Fibroblast of lung (primary cell): ENCODE measurements at regions not wholly inside any gene's neighbourhood (a gene's known extent, or its start where the extent isn't known, plus 50 kb on each side); places are given as distances from the start of the nearest gene placed in this dataset.

Experiments
- DNase-seq, 2 donors: peaks; one replicate each; pipeline versions ENCODE4 v3.0.0 to v3.0.0-alpha.2; 2010; ENCODE audit warnings: low read depth in 2 of 2
- H2AFZ ChIP-seq: 2 replicates; pipeline ENCODE4 v1.5.1; 2012; ENCODE audit warnings: low read length, control low read depth, inconsistent platforms
- H3K27ac ChIP-seq: 2 replicates; pipeline ENCODE4 v1.5.1; 2011; ENCODE audit warnings: low read length, control low read depth; ENCODE audit not compliant: insufficient read depth
- H3K27me3 ChIP-seq: 2 replicates; pipeline ENCODE4 v1.5.1; 2011; ENCODE audit warnings: mild to moderate bottlenecking, low read length; ENCODE audit not compliant: control insufficient read depth, insufficient read depth
- H3K36me3 ChIP-seq: 2 replicates; pipeline ENCODE4 v1.5.1; 2011; ENCODE audit warnings: low read length; ENCODE audit not compliant: control insufficient read depth, insufficient read depth
- H3K4me1 ChIP-seq: 2 replicates; pipeline ENCODE4 v1.5.1; 2011; ENCODE audit warnings: low read length; ENCODE audit not compliant: control insufficient read depth, insufficient read depth; ENCODE audit errors: extremely low read depth
- H3K4me2 ChIP-seq: 2 replicates; pipeline ENCODE4 v1.5.1; 2011; ENCODE audit warnings: low read length, control low read depth; ENCODE audit not compliant: insufficient read depth; ENCODE audit errors: extremely low read depth
- H3K4me3 ChIP-seq, 4 experiments: fragments of 200-600 bp in 1 of 4; sonication (generic) in 1 of 4; replicated peaks in 1 of 4; 2 replicates each; pipeline ENCODE4 v1.5.1; 2011 to 2016; ENCODE audit warnings: low read length in 4 of 4, low read depth in 3 of 4, mild to moderate bottlenecking in 3 of 4, control low read depth in 2 of 4, inconsistent platforms in 1 of 4, mixed read lengths in 1 of 4; ENCODE audit not compliant: insufficient read depth in 1 of 4; ENCODE audit errors: control extremely low read depth in 1 of 4
- H3K79me2 ChIP-seq: 2 replicates; pipeline ENCODE4 v1.5.1; 2012; ENCODE audit warnings: mild to moderate bottlenecking, low read length, inconsistent platforms; ENCODE audit not compliant: control insufficient read depth, insufficient read depth
- H3K9ac ChIP-seq: 2 replicates; pipeline ENCODE4 v1.5.1; 2011; ENCODE audit warnings: mild to moderate bottlenecking, low read length, control low read depth; ENCODE audit not compliant: insufficient read depth
- H3K9me3 ChIP-seq: 2 replicates; pipeline ENCODE4 v1.5.1; 2012; ENCODE audit warnings: low read depth, low read length; ENCODE audit not compliant: control insufficient read depth, insufficient read depth
- H4K20me1 ChIP-seq: 2 replicates; pipeline ENCODE4 v1.5.1; 2011; ENCODE audit warnings: low read length; ENCODE audit not compliant: control insufficient read depth, insufficient read depth; ENCODE audit errors: extremely low read depth
- CTCF ChIP-seq, 2 donors: IDR thresholded peaks in 1 of 2; conservative IDR thresholded peaks in 1 of 2; 1 replicate in 1 of 2; 2 replicates in 1 of 2; pipeline ENCODE4 v1.5.1; 2011 to 2012; ENCODE audit warnings: low read length in 2 of 2, control low read depth in 1 of 2, inconsistent platforms in 1 of 2, low read depth in 1 of 2, mild to moderate bottlenecking in 1 of 2
- EZH2 ChIP-seq: IDR thresholded peaks from 2 replicates; pipeline ENCODE4 v1.5.1; 2012; ENCODE audit warnings: low read length, control low read depth, mild to moderate bottlenecking; ENCODE audit errors: missing control alignments

- no peak overlapping the region for H2AFZ ChIP-seq
- DNase-seq, result peak in 1 of 2 donors; percentile 28
- TF ChIP-seq CTCF (conservative IDR thresholded peaks at IDR 0.05 in 1 of 2, IDR thresholded peaks at IDR 0.05 in 1 of 2; ENCODE audit: low read depth in 1 of 2, low read length in 2 of 2), result no peak
- no peak for TF ChIP-seq EZH2
Observed at GRCh38 chr5:68727931-68728330, 365.9 kb upstream of the SLC30A5 start.

GRCh38 chr5:68729678-68730077, 364.1 kb upstream of the SLC30A5 start:
- no peak for TF ChIP-seq CTCF (conservative IDR thresholded peaks at IDR 0.05 in 1 of 2, IDR thresholded peaks at IDR 0.05 in 1 of 2; ENCODE audit: low read depth in 1 of 2, low read length in 2 of 2)
- TF ChIP-seq EZH2, result no peak
- no peaks in the 10 kb centered on the region for H3K36me3 ChIP-seq

More at GRCh38 chr5:68727931-68728330, 365.9 kb upstream of the SLC30A5 start:
- no peaks in the 10 kb centered on the region for H3K4me1 ChIP-seq
- H3K9ac ChIP-seq, result no peak overlapping the region
- H3K27ac ChIP-seq, result no peak overlapping the region
- H3K4me3 ChIP-seq, result no peak overlapping the region
- H3K27me3 ChIP-seq, result no peaks in the 10 kb centered on the region
- no peak overlapping the region for H3K4me2 ChIP-seq
- H3K79me2 ChIP-seq, result no peaks in the 10 kb centered on the region
- no peaks in the 10 kb centered on the region for H4K20me1 ChIP-seq
- H3K9me3 ChIP-seq, result no peaks in the 10 kb centered on the region
- H3K36me3 ChIP-seq, result no peaks in the 10 kb centered on the region

GRCh38 chr5:68730220-68730978, 363.4 kb upstream of the SLC30A5 start:
- Histone ChIP-seq H2AFZ (no peak overlapping the region), H3K4me1 (no peaks in the 10 kb centered on the region), H3K27ac (no peak overlapping the region), H3K27me3 (no peaks in the 10 kb centered on the region), H3K9me3 (no peaks in the 10 kb centered on the region), H3K4me2 (no peak overlapping the region), H3K9ac (no peak overlapping the region), H3K36me3 (no peaks in the 10 kb centered on the region), H3K4me3 (no peak overlapping the region), H4K20me1 (no peaks in the 10 kb centered on the region), H3K79me2 (no peaks in the 10 kb centered on the region)
- no peak for TF ChIP-seq EZH2
- TF ChIP-seq CTCF (conservative IDR thresholded peaks at IDR 0.05 in 1 of 2, IDR thresholded peaks at IDR 0.05 in 1 of 2; ENCODE audit: low read depth in 1 of 2, low read length in 2 of 2), result no peak
- peak; percentile 87 to 88 for DNase-seq

More at GRCh38 chr5:68729678-68730077, 364.1 kb upstream of the SLC30A5 start:
- H4K20me1 ChIP-seq, result no peaks in the 10 kb centered on the region
- no peaks in the 10 kb centered on the region for H3K27me3 ChIP-seq
- H3K9me3 ChIP-seq, result no peaks in the 10 kb centered on the region
- H3K4me3 ChIP-seq, result no peak overlapping the region
- no peaks in the 10 kb centered on the region for H3K79me2 ChIP-seq
- no peak overlapping the region for H3K9ac ChIP-seq
- H3K27ac ChIP-seq, result no peak overlapping the region
- H2AFZ ChIP-seq, result no peak overlapping the region
- H3K4me1 ChIP-seq, result no peaks in the 10 kb centered on the region
- DNase-seq, result no peak
- no peak overlapping the region for H3K4me2 ChIP-seq
